ENCODE measurements at regions not wholly inside any gene's neighbourhood (a gene's known extent, or its start where the extent isn't known, plus 50 kb on each side); places are given as distances from the start of the nearest gene placed in this dataset.

GRCh38 chr1:187237542-187237941 is 408.8 kb downstream of the PLA2G4A start:
- Mint-ChIP-seq H3K27me3 (no peaks in the 10 kb centered on the region), H3K27ac (no peak overlapping the region), H3K4me1 (no peaks in the 10 kb centered on the region), H3K4me3 (no peak overlapping the region), H3K36me3 (no peaks in the 10 kb centered on the region), H3K9me3 (peaks cover 5% of the 10 kb centered on the region)
- DNase-seq, result no peak

GRCh38 chr1:187241971-187242370 is 413.2 kb downstream of the PLA2G4A start:
- H3K27ac Mint-ChIP-seq, result no peak overlapping the region
- peaks cover 11% of the 10 kb centered on the region for H3K9me3 Mint-ChIP-seq
- no peaks in the 10 kb centered on the region for H3K4me1 Mint-ChIP-seq
- no peaks in the 10 kb centered on the region for H3K36me3 Mint-ChIP-seq
- H3K4me3 Mint-ChIP-seq, result no peak overlapping the region
- no peaks in the 10 kb centered on the region for H3K27me3 Mint-ChIP-seq
- DNase-seq, result no peak

GRCh38 chr1:187244623-187245022 is 415.9 kb downstream of the PLA2G4A start:
- Mint-ChIP-seq H3K9me3 (peaks cover 11% of the 10 kb centered on the region), H3K4me3 (no peak overlapping the region), H3K27ac (no peak overlapping the region), H3K4me1 (no peaks in the 10 kb centered on the region), H3K27me3 (no peaks in the 10 kb centered on the region), H3K36me3 (no peaks in the 10 kb centered on the region)
- no peak for DNase-seq

GRCh38 chr1:187245201-187245600 is 416.5 kb downstream of the PLA2G4A start:
- H3K4me1 Mint-ChIP-seq, result no peaks in the 10 kb centered on the region
- H3K27ac Mint-ChIP-seq, result no peak overlapping the region
- H3K4me3 Mint-ChIP-seq, result no peak overlapping the region
- H3K9me3 Mint-ChIP-seq, result peaks cover 9% of the 10 kb centered on the region
- no peaks in the 10 kb centered on the region for H3K27me3 Mint-ChIP-seq
- no peaks in the 10 kb centered on the region for H3K36me3 Mint-ChIP-seq
- DNase-seq, result no peak

- Mint-ChIP-seq H3K27ac (no peak overlapping the region), H3K36me3 (no peaks in the 10 kb centered on the region), H3K4me3 (no peak overlapping the region), H3K4me1 (no peaks in the 10 kb centered on the region), H3K27me3 (no peaks in the 10 kb centered on the region), H3K9me3 (peaks cover 6% of the 10 kb centered on the region)
- no peak for DNase-seq
These were observed 420.4 kb downstream of the PLA2G4A start for GRCh38 chr1:187249196-187249595.

- Mint-ChIP-seq H3K27ac (no peak overlapping the region), H3K4me1 (no peaks in the 10 kb centered on the region)
These were observed 424.2 kb downstream of the PLA2G4A start for GRCh38 chr1:187252923-187253322.

GRCh38 chr1:187257476-187257875 is 428.7 kb downstream of the PLA2G4A start:
- no peak for DNase-seq
- no peaks in the 10 kb centered on the region for H3K9me3 Mint-ChIP-seq
- no peaks in the 10 kb centered on the region for H3K27me3 Mint-ChIP-seq
- H3K4me1 Mint-ChIP-seq, result no peaks in the 10 kb centered on the region
- H3K36me3 Mint-ChIP-seq, result no peaks in the 10 kb centered on the region
- H3K27ac Mint-ChIP-seq, result no peak overlapping the region
- H3K4me3 Mint-ChIP-seq, result no peak overlapping the region

More at GRCh38 chr1:187252923-187253322, 424.2 kb downstream of the PLA2G4A start:
- Mint-ChIP-seq H3K9me3 (no peaks in the 10 kb centered on the region), H3K27me3 (no peaks in the 10 kb centered on the region), H3K4me3 (no peak overlapping the region), H3K36me3 (no peaks in the 10 kb centered on the region)
- DNase-seq, result no peak

- Mint-ChIP-seq H3K9me3 (no peaks in the 10 kb centered on the region), H3K4me3 (no peak overlapping the region), H3K36me3 (no peaks in the 10 kb centered on the region), H3K27me3 (no peaks in the 10 kb centered on the region), H3K27ac (no peak overlapping the region), H3K4me1 (no peaks in the 10 kb centered on the region)
- no peak for DNase-seq
These were observed 432.9 kb downstream of the PLA2G4A start for GRCh38 chr1:187261637-187262036.

GRCh38 chr1:187262731-187263130 is 434.0 kb downstream of the PLA2G4A start:
- H3K9me3 Mint-ChIP-seq, result no peaks in the 10 kb centered on the region
- H3K4me3 Mint-ChIP-seq, result no peak overlapping the region
- DNase-seq, result no peak
- no peaks in the 10 kb centered on the region for H3K4me1 Mint-ChIP-seq
- no peaks in the 10 kb centered on the region for H3K27me3 Mint-ChIP-seq
- no peak overlapping the region for H3K27ac Mint-ChIP-seq
- no peaks in the 10 kb centered on the region for H3K36me3 Mint-ChIP-seq

GRCh38 chr1:187264995-187265602 is 436.4 kb downstream of the PLA2G4A start:
- H3K36me3 Mint-ChIP-seq, result no peaks in the 10 kb centered on the region
- no peak overlapping the region for H3K27ac Mint-ChIP-seq
- H3K4me1 Mint-ChIP-seq, result no peaks in the 10 kb centered on the region
- no peak overlapping the region for H3K4me3 Mint-ChIP-seq
- H3K9me3 Mint-ChIP-seq, result no peaks in the 10 kb centered on the region
- DNase-seq, result no peak
- H3K27me3 Mint-ChIP-seq, result no peaks in the 10 kb centered on the region

- no peaks in the 10 kb centered on the region for H3K9me3 Mint-ChIP-seq
- no peaks in the 10 kb centered on the region for H3K36me3 Mint-ChIP-seq
- no peak overlapping the region for H3K27ac Mint-ChIP-seq
- DNase-seq, result no peak
- no peak overlapping the region for H3K4me3 Mint-ChIP-seq
- no peaks in the 10 kb centered on the region for H3K27me3 Mint-ChIP-seq
- H3K4me1 Mint-ChIP-seq, result no peaks in the 10 kb centered on the region
These were observed 437.3 kb downstream of the PLA2G4A start for GRCh38 chr1:187266051-187266450.

GRCh38 chr1:187267827-187268226 is 439.1 kb downstream of the PLA2G4A start:
- no peak overlapping the region for H3K4me3 Mint-ChIP-seq
- peaks cover 2% of the 10 kb centered on the region for H3K9me3 Mint-ChIP-seq
- no peak overlapping the region for H3K27ac Mint-ChIP-seq
- no peak for DNase-seq
- no peaks in the 10 kb centered on the region for H3K36me3 Mint-ChIP-seq
- no peaks in the 10 kb centered on the region for H3K4me1 Mint-ChIP-seq
- H3K27me3 Mint-ChIP-seq, result no peaks in the 10 kb centered on the region

GRCh38 chr1:187270256-187270655 is 441.5 kb downstream of the PLA2G4A start:
- H3K4me1 Mint-ChIP-seq, result no peaks in the 10 kb centered on the region
- no peaks in the 10 kb centered on the region for H3K36me3 Mint-ChIP-seq
- H3K4me3 Mint-ChIP-seq, result no peak overlapping the region
- H3K27ac Mint-ChIP-seq, result no peak overlapping the region
- no peak for DNase-seq
- H3K27me3 Mint-ChIP-seq, result no peaks in the 10 kb centered on the region
- H3K9me3 Mint-ChIP-seq, result peaks cover 2% of the 10 kb centered on the region

GRCh38 chr1:187275346-187275745 is 446.6 kb downstream of the PLA2G4A start:
- Mint-ChIP-seq H3K4me3 (no peak overlapping the region), H3K4me1 (no peaks in the 10 kb centered on the region), H3K36me3 (no peaks in the 10 kb centered on the region), H3K27ac (no peak overlapping the region), H3K9me3 (peaks cover 2% of the 10 kb centered on the region), H3K27me3 (no peaks in the 10 kb centered on the region)
- DNase-seq, result no peak

GRCh38 chr1:187275985-187276575 is 447.3 kb downstream of the PLA2G4A start:
- Mint-ChIP-seq H3K4me3 (no peak overlapping the region), H3K27ac (no peak overlapping the region), H3K4me1 (no peaks in the 10 kb centered on the region), H3K27me3 (no peaks in the 10 kb centered on the region), H3K9me3 (peaks cover 2% of the 10 kb centered on the region), H3K36me3 (no peaks in the 10 kb centered on the region)
- no peak for DNase-seq

- Mint-ChIP-seq H3K4me3 (no peak overlapping the region), H3K27ac (no peak overlapping the region), H3K4me1 (no peaks in the 10 kb centered on the region), H3K36me3 (no peaks in the 10 kb centered on the region), H3K27me3 (no peaks in the 10 kb centered on the region), H3K9me3 (no peaks in the 10 kb centered on the region)
- no peak for DNase-seq
These were observed 447.9 kb downstream of the PLA2G4A start for GRCh38 chr1:187276677-187277076.

Data from activated naive CD8-positive, alpha-beta T cell treated with anti-CD3 and anti-CD28 coated beads for 36 hours (primary cell).